Neural cell (in vitro differentiated cells): ENCODE measurements at regions not wholly inside any gene's neighbourhood (a gene's known extent, or its start where the extent isn't known, plus 50 kb on each side); places are given as distances from the start of the nearest gene placed in this dataset.

Source experiments
- H2AFZ ChIP-seq: fragments of 200-600, 300-800 bp; sonication (generic), shearing (Covaris generic); 2 replicates; pipeline ENCODE4 v1.6.0; 2014; ENCODE audit warnings: low read depth, mild to moderate bottlenecking, antibody characterized with exemption, low read length, moderate library complexity
- H3F3A ChIP-seq: fragments of 200-600 bp; shearing (Covaris generic); 2 replicates; pipeline ENCODE4 v1.6.1; 2016; ENCODE audit warnings: mild to moderate bottlenecking, moderate library complexity, mixed read lengths, antibody characterized with exemption, low read length; ENCODE audit not compliant: insufficient read depth, poor library complexity, severe bottlenecking
- H3K27ac ChIP-seq: fragments of 200-600, 300-800 bp; sonication (generic), shearing (Covaris generic); 2 replicates; pipeline ENCODE4 v1.5.1; 2014; ENCODE audit warnings: mild to moderate bottlenecking, low read length, moderate library complexity
- H3K27me3 ChIP-seq: fragments of 300-800, 200-600 bp; sonication (generic), shearing (Covaris generic); 2 replicates; pipeline ENCODE4 v1.6.0; 2014; ENCODE audit warnings: mild to moderate bottlenecking, low read depth, low read length, moderate library complexity; ENCODE audit not compliant: insufficient read depth
- H3K36me3 ChIP-seq: fragments of 300-800, 200-600 bp; sonication (generic), shearing (Covaris generic); 2 replicates; pipeline ENCODE4 v1.5.1; 2014; ENCODE audit warnings: mild to moderate bottlenecking, antibody characterized with exemption, low read length, moderate library complexity; ENCODE audit not compliant: insufficient read depth
- H3K4me2 ChIP-seq: fragments of 300-800, 200-600 bp; sonication (generic), shearing (Covaris generic); 2 replicates; pipeline ENCODE4 v1.6.0; 2014; ENCODE audit warnings: mild to moderate bottlenecking, low read length
- H3K4me3 ChIP-seq: fragments of 300-800, 200-600 bp; sonication (generic), shearing (Covaris generic); 2 replicates; pipeline ENCODE4 v1.5.1; 2014; ENCODE audit warnings: mild to moderate bottlenecking, low read length, moderate library complexity
- H3K79me2 ChIP-seq: fragments of 200-600 bp; shearing (Covaris generic); replicated peaks from 2 replicates; pipeline ENCODE4 v1.6.0; 2014; ENCODE audit warnings: mild to moderate bottlenecking, low read length, moderate library complexity; ENCODE audit not compliant: insufficient read depth
- H3K9ac ChIP-seq: fragments of 300-800, 200-600 bp; sonication (generic), shearing (Covaris generic); 2 replicates; pipeline ENCODE4 v1.6.1; 2016; ENCODE audit warnings: mild to moderate bottlenecking, low read length, mixed read lengths
- H3K9me2 ChIP-seq: fragments of 200-600 bp; shearing (Covaris generic); 2 replicates; pipeline ENCODE4 v1.6.1; 2016; ENCODE audit warnings: mild to moderate bottlenecking, low read length, mixed read lengths; ENCODE audit not compliant: insufficient read depth
- H3K9me3 ChIP-seq: fragments of 200-600, 300-800 bp; sonication (generic), shearing (Covaris generic); 2 replicates; pipeline ENCODE4 v1.6.1; 2016; ENCODE audit warnings: mild to moderate bottlenecking, mixed run types, low read length, moderate library complexity, mixed read lengths
- H4K20me1 ChIP-seq: fragments of 200-600 bp; shearing (Covaris generic); 2 replicates; pipeline ENCODE4 v1.6.1; 2016; ENCODE audit warnings: mild to moderate bottlenecking, mixed run types; ENCODE audit not compliant: insufficient read depth
- CTCF ChIP-seq: fragments of 450-650 bp; IDR thresholded peaks from 2 replicates; pipeline ENCODE4 v1.5.1; 2014; ENCODE audit warnings: antibody characterized with exemption, mild to moderate bottlenecking, moderate library complexity; ENCODE audit not compliant: poor library complexity, severe bottlenecking
- EP300 ChIP-seq: fragments of 450-650 bp; conservative IDR thresholded peaks from 2 replicates; pipeline ENCODE4 v1.6.1; 2014; ENCODE audit warnings: antibody characterized with exemption, mild to moderate bottlenecking, moderate library complexity; ENCODE audit not compliant: poor library complexity, severe bottlenecking
- EZH2 ChIP-seq: fragments of 200-600, 300-800 bp; shearing (Covaris generic), sonication (generic); IDR thresholded peaks from 2 replicates; pipeline ENCODE4 v1.6.1; 2014; ENCODE audit warnings: antibody characterized with exemption, low read length, borderline replicate concordance, mild to moderate bottlenecking; ENCODE audit not compliant: insufficient read depth, poor library complexity, severe bottlenecking
- MXI1 ChIP-seq: fragments of 450-650 bp; conservative IDR thresholded peaks from 2 replicates; pipeline ENCODE4 v1.6.1; 2014; ENCODE audit warnings: antibody characterized with exemption, mild to moderate bottlenecking; ENCODE audit not compliant: poor library complexity, severe bottlenecking
- POLR2AphosphoS5 ChIP-seq: IDR thresholded peaks from 2 replicates; pipeline ENCODE4 v1.6.1; 2012
- RAD21 ChIP-seq: fragments of 450-650 bp; conservative IDR thresholded peaks from 2 replicates; pipeline ENCODE4 v1.6.1; 2014; ENCODE audit warnings: antibody characterized with exemption, mild to moderate bottlenecking, moderate library complexity
- SMC3 ChIP-seq: fragments of 450-650 bp; conservative IDR thresholded peaks from 2 replicates; pipeline ENCODE4 v1.6.1; 2014; ENCODE audit warnings: antibody characterized with exemption, mild to moderate bottlenecking, moderate library complexity; ENCODE audit not compliant: poor library complexity
- TAF1 ChIP-seq: IDR thresholded peaks from 2 replicates; pipeline ENCODE4 v1.6.1; 2012; ENCODE audit warnings: low read depth
- TF ChIP-seq, protein P1 (sequence below): IDR thresholded peaks from 2 replicates; pipeline ENCODE4 v1.6.1; 2012; ENCODE audit warnings: borderline replicate concordance

- Histone ChIP-seq H3K9ac (no peak overlapping the region), H4K20me1 (no peaks in the 10 kb centered on the region), H2AFZ (no peak overlapping the region), H3F3A (no peaks in the 10 kb centered on the region), H3K27me3 (no peaks in the 10 kb centered on the region), H3K4me3 (no peak overlapping the region), H3K27ac (no peak overlapping the region), H3K9me3 (no peaks in the 10 kb centered on the region), H3K36me3 (no peaks in the 10 kb centered on the region), H3K9me2 (no peaks in the 10 kb centered on the region), H3K4me2 (no peak overlapping the region), H3K79me2 (no peaks in the 10 kb centered on the region)
- no peak for TF ChIP-seq TAF1
- TF ChIP-seq CTCF = no peak
- TF ChIP-seq POLR2AphosphoS5 = no peak
- TF ChIP-seq SMC3 = no peak
- TF ChIP-seq, protein P1, sequence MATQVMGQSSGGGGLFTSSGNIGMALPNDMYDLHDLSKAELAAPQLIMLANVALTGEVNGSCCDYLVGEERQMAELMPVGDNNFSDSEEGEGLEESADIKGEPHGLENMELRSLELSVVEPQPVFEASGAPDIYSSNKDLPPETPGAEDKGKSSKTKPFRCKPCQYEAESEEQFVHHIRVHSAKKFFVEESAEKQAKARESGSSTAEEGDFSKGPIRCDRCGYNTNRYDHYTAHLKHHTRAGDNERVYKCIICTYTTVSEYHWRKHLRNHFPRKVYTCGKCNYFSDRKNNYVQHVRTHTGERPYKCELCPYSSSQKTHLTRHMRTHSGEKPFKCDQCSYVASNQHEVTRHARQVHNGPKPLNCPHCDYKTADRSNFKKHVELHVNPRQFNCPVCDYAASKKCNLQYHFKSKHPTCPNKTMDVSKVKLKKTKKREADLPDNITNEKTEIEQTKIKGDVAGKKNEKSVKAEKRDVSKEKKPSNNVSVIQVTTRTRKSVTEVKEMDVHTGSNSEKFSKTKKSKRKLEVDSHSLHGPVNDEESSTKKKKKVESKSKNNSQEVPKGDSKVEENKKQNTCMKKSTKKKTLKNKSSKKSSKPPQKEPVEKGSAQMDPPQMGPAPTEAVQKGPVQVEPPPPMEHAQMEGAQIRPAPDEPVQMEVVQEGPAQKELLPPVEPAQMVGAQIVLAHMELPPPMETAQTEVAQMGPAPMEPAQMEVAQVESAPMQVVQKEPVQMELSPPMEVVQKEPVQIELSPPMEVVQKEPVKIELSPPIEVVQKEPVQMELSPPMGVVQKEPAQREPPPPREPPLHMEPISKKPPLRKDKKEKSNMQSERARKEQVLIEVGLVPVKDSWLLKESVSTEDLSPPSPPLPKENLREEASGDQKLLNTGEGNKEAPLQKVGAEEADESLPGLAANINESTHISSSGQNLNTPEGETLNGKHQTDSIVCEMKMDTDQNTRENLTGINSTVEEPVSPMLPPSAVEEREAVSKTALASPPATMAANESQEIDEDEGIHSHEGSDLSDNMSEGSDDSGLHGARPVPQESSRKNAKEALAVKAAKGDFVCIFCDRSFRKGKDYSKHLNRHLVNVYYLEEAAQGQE = no peak
- TF ChIP-seq EP300 = no peak
- TF ChIP-seq EZH2 = no peak
- TF ChIP-seq RAD21 = no peak
- no peak for TF ChIP-seq MXI1
These were observed 368.3 kb upstream of the TMPRSS15 start for GRCh38 chr21:18771845-18772380.

DNA sequence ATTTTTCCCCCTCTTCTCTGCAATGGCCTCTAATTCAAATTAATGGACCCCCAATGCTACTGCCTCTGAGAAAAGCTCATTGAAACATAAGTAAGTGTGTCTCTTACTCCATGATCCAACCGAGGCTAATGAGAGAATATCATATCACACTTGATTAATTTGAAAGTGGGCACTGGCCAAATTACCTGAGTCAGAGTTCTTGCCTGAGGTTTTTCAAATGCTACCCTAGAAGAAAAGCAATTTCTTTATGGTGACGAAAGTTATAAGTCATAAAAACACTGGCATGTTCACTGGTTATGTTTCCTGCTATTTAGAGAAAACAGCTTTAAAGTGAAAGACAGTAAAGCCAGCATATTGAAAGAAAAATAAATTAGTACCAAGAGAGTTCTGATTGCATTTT is 368.8 kb upstream of the TMPRSS15 start:
- no peaks in the 10 kb centered on the region for H3K9me3 ChIP-seq
- TF ChIP-seq SMC3 (no peak), MXI1 (no peak), EP300 (no peak), POLR2AphosphoS5 (no peak), RAD21 (no peak), EZH2 (no peak), TAF1 (no peak), CTCF (no peak)
- TF ChIP-seq, protein P1 = no peak
- H3K9ac ChIP-seq = no peak overlapping the region
- no peak overlapping the region for H2AFZ ChIP-seq
- H3K9me2 ChIP-seq = no peaks in the 10 kb centered on the region
- no peaks in the 10 kb centered on the region for H3K79me2 ChIP-seq
- no peak overlapping the region for H3K4me2 ChIP-seq
- H3K27me3 ChIP-seq = no peaks in the 10 kb centered on the region
- no peaks in the 10 kb centered on the region for H4K20me1 ChIP-seq
- no peaks in the 10 kb centered on the region for H3F3A ChIP-seq
- H3K4me3 ChIP-seq = no peak overlapping the region
- no peak overlapping the region for H3K27ac ChIP-seq
- no peaks in the 10 kb centered on the region for H3K36me3 ChIP-seq
